ENCODE measurements at regions not wholly inside any gene's neighbourhood (a gene's known extent, or its start where the extent isn't known, plus 50 kb on each side); places are given as distances from the start of the nearest gene placed in this dataset.

DNA sequence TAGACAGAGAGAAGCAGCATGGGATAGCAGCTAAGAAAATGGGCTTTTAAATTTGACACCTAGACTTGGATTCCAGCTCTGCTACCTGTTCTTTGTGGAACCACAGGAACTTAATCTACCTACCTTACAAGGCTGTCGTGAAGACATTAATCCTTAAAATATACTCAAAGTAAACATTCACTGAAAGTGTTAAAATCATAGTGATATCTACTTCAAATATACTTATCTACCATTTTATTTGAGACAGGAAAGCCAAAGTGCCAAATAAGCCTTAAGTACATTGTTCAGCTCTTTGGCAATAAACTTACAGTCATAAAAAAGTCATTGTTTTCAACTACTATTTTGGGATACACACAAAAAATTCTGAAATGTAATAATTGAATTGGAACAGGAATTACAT is 295.0 kb upstream of the PITX2 start:
- no peak overlapping the region for H3K27ac ChIP-seq (ENCODE audit: insufficient read depth, low read depth, low read length)
- no peaks in the 10 kb centered on the region for H3K36me3 ChIP-seq (ENCODE audit: control insufficient read depth in 2 of 2, extremely low read depth in 1 of 2, insufficient read depth in 2 of 2, low read length in 2 of 2)
- DNase-seq (ENCODE audit: low read depth, low spot score) (no peak), FAIRE-seq (no peak)
- H3K4me3 ChIP-seq (replicated peaks in 1 of 3; ENCODE audit: insufficient read depth in 1 of 3, low read depth in 1 of 3, low read length in 3 of 3): no peak overlapping the region
- no peak overlapping the region for H2AFZ ChIP-seq (ENCODE audit: low read depth, low read length)
- H3K27me3 ChIP-seq (ENCODE audit: control insufficient read depth in 2 of 2, insufficient read depth in 2 of 2, low read length in 2 of 2): no peaks in the 10 kb centered on the region
- intact Hi-C loops (cut with micrococcal nuclease): no loop called here
- ChIA-PET POLR2A (no interaction called here), CTCF (no interaction called here)
- no peaks in the 10 kb centered on the region for H3K9me1 ChIP-seq (replicated peaks; ENCODE audit: control insufficient read depth, extremely low read depth, insufficient read depth, low read length)
- H3K4me2 ChIP-seq (ENCODE audit: insufficient read depth, low read length): no peak overlapping the region
- no peaks in the 10 kb centered on the region for H3K4me1 ChIP-seq (ENCODE audit: control insufficient read depth, extremely low read depth, insufficient read depth, low read length)
- TF ChIP-seq JUN (IDR thresholded peaks at IDR 0.05; ENCODE audit: borderline replicate concordance, insufficient read depth, insufficient read length, low read depth): no peak
- no peak for TF ChIP-seq POLR2AphosphoS5 (IDR thresholded peaks at IDR 0.05; ENCODE audit: insufficient read depth, low read depth, low read length)
- no peak for TF ChIP-seq FOS (IDR thresholded peaks at IDR 0.05; ENCODE audit: borderline replicate concordance, insufficient read depth, low read length)
- TF ChIP-seq, protein P1, sequence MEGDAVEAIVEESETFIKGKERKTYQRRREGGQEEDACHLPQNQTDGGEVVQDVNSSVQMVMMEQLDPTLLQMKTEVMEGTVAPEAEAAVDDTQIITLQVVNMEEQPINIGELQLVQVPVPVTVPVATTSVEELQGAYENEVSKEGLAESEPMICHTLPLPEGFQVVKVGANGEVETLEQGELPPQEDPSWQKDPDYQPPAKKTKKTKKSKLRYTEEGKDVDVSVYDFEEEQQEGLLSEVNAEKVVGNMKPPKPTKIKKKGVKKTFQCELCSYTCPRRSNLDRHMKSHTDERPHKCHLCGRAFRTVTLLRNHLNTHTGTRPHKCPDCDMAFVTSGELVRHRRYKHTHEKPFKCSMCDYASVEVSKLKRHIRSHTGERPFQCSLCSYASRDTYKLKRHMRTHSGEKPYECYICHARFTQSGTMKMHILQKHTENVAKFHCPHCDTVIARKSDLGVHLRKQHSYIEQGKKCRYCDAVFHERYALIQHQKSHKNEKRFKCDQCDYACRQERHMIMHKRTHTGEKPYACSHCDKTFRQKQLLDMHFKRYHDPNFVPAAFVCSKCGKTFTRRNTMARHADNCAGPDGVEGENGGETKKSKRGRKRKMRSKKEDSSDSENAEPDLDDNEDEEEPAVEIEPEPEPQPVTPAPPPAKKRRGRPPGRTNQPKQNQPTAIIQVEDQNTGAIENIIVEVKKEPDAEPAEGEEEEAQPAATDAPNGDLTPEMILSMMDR (IDR thresholded peaks at IDR 0.05; ENCODE audit: extremely low read depth in 1 of 2, insufficient read depth in 1 of 2, low read depth in 1 of 2, low read length in 2 of 2): no peak
- no peak for TF ChIP-seq GATA2 (IDR thresholded peaks at IDR 0.05; ENCODE audit: insufficient read depth, insufficient read length, low read depth, low read length)
- no peak for TF ChIP-seq MYC (IDR thresholded peaks at IDR 0.05; ENCODE audit: low read depth, low read length)
- TF ChIP-seq EZH2 (IDR thresholded peaks at IDR 0.05; ENCODE audit: borderline replicate concordance, low read depth, low read length, severe bottlenecking): no peak
- TF ChIP-seq, protein P2, sequence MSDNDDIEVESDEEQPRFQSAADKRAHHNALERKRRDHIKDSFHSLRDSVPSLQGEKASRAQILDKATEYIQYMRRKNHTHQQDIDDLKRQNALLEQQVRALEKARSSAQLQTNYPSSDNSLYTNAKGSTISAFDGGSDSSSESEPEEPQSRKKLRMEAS (IDR thresholded peaks at IDR 0.05; ENCODE audit: insufficient read depth, insufficient read length): no peak
- no peak for TF ChIP-seq POLR2A (IDR thresholded peaks at IDR 0.05; ENCODE audit: low read depth, low read length)
- no peaks in the 10 kb centered on the region for H3K79me2 ChIP-seq (ENCODE audit: control insufficient read depth, insufficient read depth, low read length)
- H3K9me3 ChIP-seq (replicated peaks; ENCODE audit: control insufficient read depth, insufficient read depth, low read length): no peaks in the 10 kb centered on the region
- H3K9ac ChIP-seq (replicated peaks; ENCODE audit: extremely low read depth, insufficient read depth, low read length): no peak overlapping the region
- BruUV-seq (replicated peaks): no TSS peak
- dilution Hi-C loops (cut with MboI; ENCODE audit: extremely low pct_ligation_motif_present, low sequenced_read_pairs): no loop called here
- no peaks in the 10 kb centered on the region for H4K20me1 ChIP-seq (replicated peaks; ENCODE audit: control insufficient read depth, extremely low read depth, insufficient read depth, low read length)

Data from endothelial cell of umbilical vein (primary cell).